ENCODE measurements at regions not wholly inside any gene's neighbourhood (a gene's known extent, or its start where the extent isn't known, plus 50 kb on each side); places are given as distances from the start of the nearest gene placed in this dataset.

GRCh38 chr3:76582632-76583378, 457.1 kb upstream of the ROBO2 start:
- DNase-seq (no peak), ATAC-seq (peak; percentile 80 to 90 (median 86))
- peaks cover 0 to 10% (median 0%) of the 10 kb centered on the region in 12 donors for H3K4me1 ChIP-seq
- no peaks in the 10 kb centered on the region for H3K36me3 ChIP-seq
- no peaks in the 10 kb centered on the region for H3K9me3 ChIP-seq
- peak overlapping the region in 6 of 12 donors; percentile 28 to 69 (median 44) for H3K27ac ChIP-seq
- intact Hi-C loops (cut with DNase I), result loop anchor here in 5 of 10 donors (10.0 kb wide), 3 partner anchors 208 to 558 kb away; no protein-coding TSS in a partner anchor
- 40 to 44% (median 41%) methylated on average over 5 of the region's 5 CpGs for WGBS, 4 donors
- no peaks in the 10 kb centered on the region for H3K27me3 ChIP-seq
- TF ChIP-seq POLR2A (IDR thresholded peaks at IDR 0.05), result no peak
- TF ChIP-seq, protein P1, sequence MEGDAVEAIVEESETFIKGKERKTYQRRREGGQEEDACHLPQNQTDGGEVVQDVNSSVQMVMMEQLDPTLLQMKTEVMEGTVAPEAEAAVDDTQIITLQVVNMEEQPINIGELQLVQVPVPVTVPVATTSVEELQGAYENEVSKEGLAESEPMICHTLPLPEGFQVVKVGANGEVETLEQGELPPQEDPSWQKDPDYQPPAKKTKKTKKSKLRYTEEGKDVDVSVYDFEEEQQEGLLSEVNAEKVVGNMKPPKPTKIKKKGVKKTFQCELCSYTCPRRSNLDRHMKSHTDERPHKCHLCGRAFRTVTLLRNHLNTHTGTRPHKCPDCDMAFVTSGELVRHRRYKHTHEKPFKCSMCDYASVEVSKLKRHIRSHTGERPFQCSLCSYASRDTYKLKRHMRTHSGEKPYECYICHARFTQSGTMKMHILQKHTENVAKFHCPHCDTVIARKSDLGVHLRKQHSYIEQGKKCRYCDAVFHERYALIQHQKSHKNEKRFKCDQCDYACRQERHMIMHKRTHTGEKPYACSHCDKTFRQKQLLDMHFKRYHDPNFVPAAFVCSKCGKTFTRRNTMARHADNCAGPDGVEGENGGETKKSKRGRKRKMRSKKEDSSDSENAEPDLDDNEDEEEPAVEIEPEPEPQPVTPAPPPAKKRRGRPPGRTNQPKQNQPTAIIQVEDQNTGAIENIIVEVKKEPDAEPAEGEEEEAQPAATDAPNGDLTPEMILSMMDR (IDR thresholded peaks at IDR 0.05), result no peak
- H3K4me3 ChIP-seq, result no peak overlapping the region

DNA sequence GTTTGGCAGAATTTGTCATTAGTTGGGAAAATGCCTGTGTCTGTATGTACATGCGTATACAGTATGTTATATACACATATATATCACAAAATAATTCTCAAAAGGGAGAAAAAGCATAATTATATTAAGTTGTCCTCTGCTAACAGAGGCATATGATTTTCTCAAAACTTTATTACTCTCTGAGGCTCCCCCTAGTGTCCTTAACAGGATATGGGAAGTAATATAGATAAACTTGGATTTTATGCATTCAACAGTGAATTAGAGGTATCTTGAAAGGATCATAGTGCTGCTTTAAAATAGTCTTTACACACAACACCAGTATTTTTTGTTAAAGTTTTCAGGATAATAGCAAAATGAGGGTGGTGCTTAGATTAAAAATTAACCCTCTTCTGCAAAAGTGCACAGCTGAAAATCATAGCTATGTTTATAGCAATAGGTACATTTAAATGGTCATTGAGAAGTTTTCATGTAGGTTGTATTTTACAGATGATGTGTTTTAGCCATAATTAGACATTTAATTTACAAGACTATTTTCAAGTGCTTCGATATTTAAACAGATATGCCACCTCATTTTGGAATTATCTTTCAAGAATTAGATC, 454.0 kb upstream of the ROBO2 start:
- H3K9me3 ChIP-seq, result no peaks in the 10 kb centered on the region
- H3K27me3 ChIP-seq, result no peaks in the 10 kb centered on the region
- 58 to 68% (median 63%) methylated on average over 2 of the region's 2 CpGs for WGBS, 4 donors
- intact Hi-C loops (cut with DNase I), result loop anchor here in 7 of 10 donors (5.0 to 10.0 kb wide), 4 partner anchors 211 to 561 kb away; no protein-coding TSS in a partner anchor
- TF ChIP-seq POLR2A (IDR thresholded peaks at IDR 0.05), result no peak
- TF ChIP-seq, protein P1 (IDR thresholded peaks at IDR 0.05), result peak; percentile 29 to 60 (median 48)
- ATAC-seq (no peak), DNase-seq (no peak)
- H3K27ac ChIP-seq, result no peak overlapping the region
- H3K4me3 ChIP-seq, result no peak overlapping the region
- no peaks in the 10 kb centered on the region for H3K36me3 ChIP-seq
- H3K4me1 ChIP-seq, result peaks cover 0 to 10% (median 0%) of the 10 kb centered on the region in 12 donors

DNA sequence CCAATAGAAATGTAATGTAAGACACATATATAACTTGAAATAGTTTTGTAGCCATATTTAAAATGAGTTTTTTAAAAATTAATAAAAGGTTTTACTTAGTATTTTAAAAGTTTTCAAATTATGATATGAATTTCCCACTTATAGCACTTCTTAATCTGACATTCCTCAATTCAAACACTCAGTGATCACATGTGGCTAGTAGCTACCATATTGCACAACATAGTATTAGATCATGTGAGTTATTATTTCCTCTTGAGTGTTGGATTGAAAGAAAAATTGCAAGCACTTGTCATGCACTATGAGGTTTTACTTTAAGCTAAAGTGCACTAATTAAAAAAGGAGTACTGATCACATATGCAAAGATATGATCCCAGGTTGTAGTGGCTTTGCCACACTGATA, 453.4 kb upstream of the ROBO2 start:
- Histone ChIP-seq H3K27ac (no peak overlapping the region), H3K36me3 (no peaks in the 10 kb centered on the region), H3K4me1 (peaks cover 0 to 10% (median 0%) of the 10 kb centered on the region in 12 donors), H3K27me3 (no peaks in the 10 kb centered on the region), H3K4me3 (no peak overlapping the region), H3K9me3 (no peaks in the 10 kb centered on the region)
- intact Hi-C loops (cut with DNase I), result loop anchor here in 7 of 10 donors (5.0 to 10.0 kb wide), 4 partner anchors 212 to 562 kb away; no protein-coding TSS in a partner anchor
- no peak for TF ChIP-seq POLR2A (IDR thresholded peaks at IDR 0.05)
- TF ChIP-seq, protein P1 (IDR thresholded peaks at IDR 0.05), result no peak
- ATAC-seq, result no peak
- no peak for DNase-seq

DNA sequence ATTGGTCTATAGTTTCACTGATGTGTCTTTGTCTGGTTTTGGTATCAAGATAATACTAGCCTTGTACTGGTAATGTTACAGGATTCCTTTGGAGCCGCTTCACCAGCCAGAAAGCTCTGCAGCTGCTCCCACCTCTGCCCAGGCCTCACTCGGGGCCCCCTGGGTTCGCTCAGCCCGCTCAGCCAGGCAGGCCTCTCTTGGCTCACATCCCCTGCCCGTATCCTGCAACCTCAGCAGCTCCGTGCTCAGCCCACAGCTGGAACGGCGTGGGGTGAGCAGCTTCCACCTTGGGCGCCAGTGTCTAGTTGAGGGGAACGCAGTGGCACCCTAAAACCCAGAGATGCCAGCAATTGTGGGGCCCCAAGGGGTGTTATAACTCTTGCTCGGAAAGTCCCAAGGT, 429.7 kb upstream of the ROBO2 start:
- DNase-seq (no peak), ATAC-seq (no peak)
- TF ChIP-seq POLR2A (IDR thresholded peaks at IDR 0.05), result no peak
- TF ChIP-seq, protein P1 (IDR thresholded peaks at IDR 0.05), result no peak
- Histone ChIP-seq H3K36me3 (no peaks in the 10 kb centered on the region), H3K4me3 (no peak overlapping the region), H3K27me3 (no peaks in the 10 kb centered on the region), H3K9me3 (peaks cover 0 to 13% (median 0%) of the 10 kb centered on the region in 12 donors), H3K27ac (no peak overlapping the region), H3K4me1 (no peaks in the 10 kb centered on the region)
- intact Hi-C loops (cut with DNase I), result no loop called here
- 86 to 90% (median 88%) methylated on average over 11 of the region's 11 CpGs for WGBS, 4 donors
